H1 (cell line): ENCODE measurements at regions not wholly inside any gene's neighbourhood (a gene's known extent, or its start where the extent isn't known, plus 50 kb on each side); places are given as distances from the start of the nearest gene placed in this dataset.

Source experiments
- CHD1 ChIP-seq: IDR thresholded peaks from 2 replicates; pipeline ENCODE4 v1.6.1; 2012; ENCODE audit warnings: low read depth, low read length, improper control_type of control experiment
- EP300 ChIP-seq, 2 experiments: IDR thresholded peaks; 1 replicate in 1 of 2; 2 replicates in 1 of 2; pipeline ENCODE4 v1.6.1; 2011 to 2012; ENCODE audit warnings: low read depth in 2 of 2, low read length in 2 of 2, mild to moderate bottlenecking in 2 of 2, borderline replicate concordance in 1 of 2, inconsistent platforms in 1 of 2, moderate library complexity in 1 of 2

DNA sequence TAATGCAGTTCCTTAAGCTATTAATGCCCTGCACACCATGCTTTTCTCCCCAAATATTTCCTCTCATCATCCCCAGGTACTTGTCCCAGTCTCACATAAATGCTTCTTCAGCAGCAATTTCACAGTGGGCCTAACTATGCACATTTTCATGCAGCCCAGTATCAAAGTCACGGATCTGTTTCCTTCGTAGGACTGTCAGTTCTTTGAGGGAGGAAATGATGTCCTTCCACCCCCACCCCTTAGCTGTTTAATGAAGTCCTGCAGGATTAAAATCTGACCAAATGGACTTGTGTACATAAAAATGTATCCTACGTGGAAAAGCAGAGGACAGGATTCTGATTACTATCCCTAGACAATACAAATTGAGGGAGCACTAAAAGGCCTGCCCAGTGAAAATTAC is 68.6 kb upstream of the ARGLU1 start (continued):
- TF ChIP-seq EP300 (IDR thresholded peaks at IDR 0.05; ENCODE audit: borderline replicate concordance in 1 of 2, low read depth in 2 of 2, low read length in 2 of 2) (no peak), CHD1 (no peak)
- TF ChIP-seq, all 59 proteins: peak for 0
